Mammary epithelial cell (primary cell): ENCODE measurements at regions not wholly inside any gene's neighbourhood (a gene's known extent, or its start where the extent isn't known, plus 50 kb on each side); places are given as distances from the start of the nearest gene placed in this dataset.

Experiments
- EZH2 ChIP-seq: IDR thresholded peaks from 2 replicates; pipeline ENCODE4 v1.6.1; 2012; ENCODE audit warnings: low read length, inconsistent platforms, borderline replicate concordance
- TF ChIP-seq, protein P1 (sequence below), 2 donors: IDR thresholded peaks in 1 of 2; conservative IDR thresholded peaks in 1 of 2; 2 replicates each; pipeline ENCODE4 v1.5.1; 2011 to 2012; ENCODE audit warnings: inconsistent platforms in 2 of 2, low read length in 2 of 2, mild to moderate bottlenecking in 2 of 2, control low read depth in 1 of 2, low read depth in 1 of 2; ENCODE audit not compliant: insufficient read depth in 1 of 2; ENCODE audit errors: extremely low read depth in 1 of 2

DNA sequence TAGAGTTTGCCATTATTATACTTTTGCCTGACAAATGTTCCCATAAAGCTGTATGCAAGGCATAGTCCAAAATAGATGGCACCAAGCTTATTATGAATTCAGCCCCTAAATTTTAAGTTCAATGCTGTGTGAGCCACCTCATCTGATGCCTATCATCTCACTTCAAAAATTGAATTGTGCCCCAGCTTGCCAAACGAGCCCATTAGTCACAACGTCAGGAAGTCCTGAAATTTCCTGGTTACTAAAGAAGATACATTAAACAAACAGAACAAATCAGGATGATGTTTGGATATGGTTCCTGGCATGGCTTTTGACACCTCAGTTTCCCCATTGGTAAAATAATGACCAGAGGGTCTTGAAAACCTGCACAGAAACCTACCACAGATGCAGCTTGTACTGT is 147.5 kb upstream of the SOX21 start:
- TF ChIP-seq, protein P1, sequence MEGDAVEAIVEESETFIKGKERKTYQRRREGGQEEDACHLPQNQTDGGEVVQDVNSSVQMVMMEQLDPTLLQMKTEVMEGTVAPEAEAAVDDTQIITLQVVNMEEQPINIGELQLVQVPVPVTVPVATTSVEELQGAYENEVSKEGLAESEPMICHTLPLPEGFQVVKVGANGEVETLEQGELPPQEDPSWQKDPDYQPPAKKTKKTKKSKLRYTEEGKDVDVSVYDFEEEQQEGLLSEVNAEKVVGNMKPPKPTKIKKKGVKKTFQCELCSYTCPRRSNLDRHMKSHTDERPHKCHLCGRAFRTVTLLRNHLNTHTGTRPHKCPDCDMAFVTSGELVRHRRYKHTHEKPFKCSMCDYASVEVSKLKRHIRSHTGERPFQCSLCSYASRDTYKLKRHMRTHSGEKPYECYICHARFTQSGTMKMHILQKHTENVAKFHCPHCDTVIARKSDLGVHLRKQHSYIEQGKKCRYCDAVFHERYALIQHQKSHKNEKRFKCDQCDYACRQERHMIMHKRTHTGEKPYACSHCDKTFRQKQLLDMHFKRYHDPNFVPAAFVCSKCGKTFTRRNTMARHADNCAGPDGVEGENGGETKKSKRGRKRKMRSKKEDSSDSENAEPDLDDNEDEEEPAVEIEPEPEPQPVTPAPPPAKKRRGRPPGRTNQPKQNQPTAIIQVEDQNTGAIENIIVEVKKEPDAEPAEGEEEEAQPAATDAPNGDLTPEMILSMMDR (conservative IDR thresholded peaks at IDR 0.05 in 1 of 2, IDR thresholded peaks at IDR 0.05 in 1 of 2; ENCODE audit: extremely low read depth in 1 of 2, insufficient read depth in 1 of 2, low read depth in 1 of 2, low read length in 2 of 2) = no peak
- no peak for TF ChIP-seq EZH2
